ENCODE measurements at regions not wholly inside any gene's neighbourhood (a gene's known extent, or its start where the extent isn't known, plus 50 kb on each side); places are given as distances from the start of the nearest gene placed in this dataset.

GRCh38 chr9:87445646-87446045, 52.0 kb upstream of the DAPK1 start:
- WGBS, 2 donors = 39 to 47% methylated on average over 5 of the region's 5 CpGs
- no peak overlapping the region for H3K27ac ChIP-seq
- no peaks in the 10 kb centered on the region for H3K27me3 ChIP-seq
- H3K36me3 ChIP-seq = no peaks in the 10 kb centered on the region
- H3K4me3 ChIP-seq = no peak overlapping the region
- TF ChIP-seq CTCF (IDR thresholded peaks at IDR 0.05) = no peak
- ATAC-seq (peak; percentile 64 to 79 (median 71)), FAIRE-seq (no peak), DNase-seq (peak in 4 of 6 donors; percentile 29 to 49 (median 42))
- intact Hi-C loops (cut with DNase I) = no loop called here
- peaks cover 3 to 20% (median 3%) of the 10 kb centered on the region in 3 donors for H3K4me1 ChIP-seq
- no peaks in the 10 kb centered on the region for H3K9me3 ChIP-seq

GRCh38 chr9:87446527-87446926, 51.1 kb upstream of the DAPK1 start:
- Histone ChIP-seq H3K27ac (no peak overlapping the region), H3K36me3 (no peaks in the 10 kb centered on the region), H3K9me3 (no peaks in the 10 kb centered on the region), H3K4me3 (no peak overlapping the region), H3K4me1 (peaks cover 3 to 23% (median 11%) of the 10 kb centered on the region in 3 donors), H3K27me3 (no peaks in the 10 kb centered on the region)
- WGBS, 2 donors = 91% methylated on average over 4 of the region's 4 CpGs
- DNase-seq = no peak
- intact Hi-C loops (cut with DNase I) = no loop called here
- FAIRE-seq = no peak
- no peak for TF ChIP-seq CTCF (IDR thresholded peaks at IDR 0.05)
- ATAC-seq = no peak

- no peaks in the 10 kb centered on the region for H3K27me3 ChIP-seq
- 34 to 38% methylated on average over 11 of the region's 11 CpGs for WGBS, 2 donors
- DNase-seq = peak; percentile 23 to 52 (median 30)
- no peak for FAIRE-seq
- no peaks in the 10 kb centered on the region for H3K9me3 ChIP-seq
- peak overlapping the region in 2 of 4 donors; percentile 39 to 52 for H3K27ac ChIP-seq
- intact Hi-C loops (cut with DNase I) = no loop called here
- TF ChIP-seq CTCF (IDR thresholded peaks at IDR 0.05) = no peak
- H3K4me3 ChIP-seq = no peak overlapping the region
- peak; percentile 62 to 83 (median 73) for ATAC-seq
- no peaks in the 10 kb centered on the region for H3K36me3 ChIP-seq
- peaks cover 3 to 28% (median 11%) of the 10 kb centered on the region in 3 donors for H3K4me1 ChIP-seq
Measured at GRCh38 chr9:87447547-87448432, 49.9 kb upstream of the DAPK1 start.

All from pancreas (tissue), 10 donors.